Cardiac septum (tissue), 1 donor: ENCODE measurements at regions not wholly inside any gene's neighbourhood (a gene's known extent, or its start where the extent isn't known, plus 50 kb on each side); places are given as distances from the start of the nearest gene placed in this dataset.

ENCODE experiments used
- DNase-seq: peaks from one replicate; pipeline ENCODE4 v3.0.0-alpha.2; 2020; ENCODE audit warnings: low spot score
- intact Hi-C: fragments of 100-400 bp; cut with DNase I; formaldehyde crosslinking; loops from one replicate; pipeline ENCODE4 v1.14.0; 2022
- donor health status: DM: no; HTN: no; CAD: no.

GRCh38 chr2:236705295-236706105 lies 135.9 kb downstream of the ACKR3 start:
- peak; percentile 71 for DNase-seq
- intact Hi-C loops = no loop called here

GRCh38 chr2:236706288-236706687 lies 136.7 kb downstream of the ACKR3 start:
- intact Hi-C loops = no loop called here
- peak; percentile 41 for DNase-seq

GRCh38 chr2:236706803-236707202 lies 137.2 kb downstream of the ACKR3 start:
- intact Hi-C loops = no loop called here
- no peak for DNase-seq

GRCh38 chr2:236711440-236711839 lies 141.8 kb downstream of the ACKR3 start:
- no peak for DNase-seq
- intact Hi-C loops = no loop called here

- intact Hi-C loops = no loop called here
- no peak for DNase-seq
These were observed 142.7 kb downstream of the ACKR3 start for GRCh38 chr2:236712304-236712703.

- DNase-seq = no peak
- intact Hi-C loops = no loop called here
These were observed 143.5 kb downstream of the ACKR3 start for GRCh38 chr2:236712961-236713673.

GRCh38 chr2:236714080-236714479 lies 144.5 kb downstream of the ACKR3 start:
- intact Hi-C loops = no loop called here
- DNase-seq = no peak

GRCh38 chr2:236715077-236715476 lies 145.5 kb downstream of the ACKR3 start:
- intact Hi-C loops = no loop called here
- DNase-seq = no peak

- DNase-seq = no peak
- intact Hi-C loops = no loop called here
These were observed 145.9 kb downstream of the ACKR3 start for GRCh38 chr2:236715491-236715961.

- DNase-seq = no peak
- intact Hi-C loops = no loop called here
These were observed 147.5 kb downstream of the ACKR3 start for GRCh38 chr2:236717120-236717519.

- DNase-seq = no peak
- intact Hi-C loops = no loop called here
These were observed 148.1 kb downstream of the ACKR3 start for GRCh38 chr2:236717729-236718128.

- no peak for DNase-seq
- intact Hi-C loops = no loop called here
These were observed 148.8 kb downstream of the ACKR3 start for GRCh38 chr2:236718207-236718992.

GRCh38 chr2:236719192-236719635 lies 149.6 kb downstream of the ACKR3 start:
- intact Hi-C loops = no loop called here
- no peak for DNase-seq

- intact Hi-C loops = no loop called here
- DNase-seq = no peak
These were observed 151.4 kb downstream of the ACKR3 start for GRCh38 chr2:236720974-236721540.

- DNase-seq = no peak
- intact Hi-C loops = no loop called here
These were observed 154.6 kb downstream of the ACKR3 start for GRCh38 chr2:236724200-236724599.

GRCh38 chr2:236726701-236727450 lies 157.3 kb downstream of the ACKR3 start:
- intact Hi-C loops = no loop called here
- DNase-seq = no peak

- intact Hi-C loops = no loop called here
- DNase-seq = no peak
These were observed 159.5 kb downstream of the ACKR3 start for GRCh38 chr2:236728916-236729670.

- intact Hi-C loops = loop anchor here (5.0 kb wide), 2 partner anchors 68 to 158 kb away; no protein-coding TSS in a partner anchor
- no peak for DNase-seq
These were observed 160.8 kb downstream of the ACKR3 start for GRCh38 chr2:236730393-236730792.
